Keratinocyte (primary cell): ENCODE measurements at regions not wholly inside any gene's neighbourhood (a gene's known extent, or its start where the extent isn't known, plus 50 kb on each side); places are given as distances from the start of the nearest gene placed in this dataset.

Source experiments
- DNase-seq: peaks from one replicate; pipeline ENCODE4 v3.0.0-alpha.2; 2011; ENCODE audit warnings: low read depth, missing footprints, low spot score
- FAIRE-seq: peaks from 2 replicates; lab custom pipeline; 2011; peaks lifted over from hg19 to GRCh38; lab: Jason Lieb, UNC
- H2AFZ ChIP-seq: 2 replicates; pipeline ENCODE4 v1.6.0; 2012; ENCODE audit warnings: low read length, control low read depth, inconsistent platforms; ENCODE audit not compliant: control insufficient read depth
- H3K27ac ChIP-seq: 2 replicates; pipeline ENCODE4 v1.5.1; 2011; ENCODE audit warnings: low read length; ENCODE audit not compliant: control insufficient read depth, insufficient read depth
- H3K27me3 ChIP-seq: 3 replicates; pipeline ENCODE4 v1.6.0; 2011; ENCODE audit warnings: low read length; ENCODE audit not compliant: control insufficient read depth, insufficient read depth; ENCODE audit errors: extremely low read depth
- H3K36me3 ChIP-seq, 2 experiments: 2 replicates in 1 of 2; 3 replicates in 1 of 2; pipeline ENCODE4 v1.5.1; 2011; ENCODE audit warnings: low read length in 2 of 2, mild to moderate bottlenecking in 1 of 2; ENCODE audit not compliant: control insufficient read depth in 2 of 2, insufficient read depth in 2 of 2; ENCODE audit errors: extremely low read depth in 1 of 2
- H3K4me1 ChIP-seq: 3 replicates; pipeline ENCODE4 v1.5.1; 2011; ENCODE audit warnings: low read length; ENCODE audit not compliant: control insufficient read depth, insufficient read depth; ENCODE audit errors: extremely low read depth
- H3K4me2 ChIP-seq: 3 replicates; pipeline ENCODE4 v1.6.0; 2011; ENCODE audit warnings: low read depth, low read length; ENCODE audit not compliant: control insufficient read depth, insufficient read depth; ENCODE audit errors: extremely low read depth
- H3K4me3 ChIP-seq, 3 experiments: fragments of 200-600 bp in 1 of 3; sonication (generic) in 1 of 3; 2 replicates in 2 of 3; 3 replicates in 1 of 3; pipeline ENCODE4 v1.5.1; 2011 to 2016; ENCODE audit warnings: low read length in 3 of 3, mild to moderate bottlenecking in 3 of 3, control low read depth in 2 of 3, inconsistent platforms in 1 of 3, low read depth in 1 of 3, mixed read lengths in 1 of 3, mixed run types in 1 of 3, moderate library complexity in 1 of 3; ENCODE audit not compliant: control insufficient read depth in 2 of 3, insufficient read depth in 2 of 3; ENCODE audit errors: extremely low read depth in 1 of 3
- H3K79me2 ChIP-seq: 2 replicates; pipeline ENCODE4 v1.6.0; 2012; ENCODE audit warnings: low read length; ENCODE audit not compliant: control insufficient read depth, insufficient read depth
- H3K9ac ChIP-seq: 3 replicates; pipeline ENCODE4 v1.6.0; 2011; ENCODE audit warnings: low read length; ENCODE audit not compliant: control insufficient read depth, insufficient read depth; ENCODE audit errors: extremely low read depth
- H3K9me1 ChIP-seq: 3 replicates; pipeline ENCODE4 v1.6.0; 2011; ENCODE audit warnings: low read length; ENCODE audit not compliant: control insufficient read depth, insufficient read depth; ENCODE audit errors: extremely low read depth
- H3K9me3 ChIP-seq: 2 replicates; pipeline ENCODE4 v1.5.1; 2012; ENCODE audit warnings: low read depth, low read length; ENCODE audit not compliant: control insufficient read depth
- H4K20me1 ChIP-seq: 3 replicates; pipeline ENCODE4 v1.6.0; 2011; ENCODE audit warnings: low read length; ENCODE audit not compliant: control insufficient read depth, insufficient read depth; ENCODE audit errors: extremely low read depth
- EZH2 ChIP-seq: IDR thresholded peaks from one replicate; pipeline ENCODE4 v1.6.1; 2012; ENCODE audit warnings: inconsistent platforms, mild to moderate bottlenecking, low read length, moderate library complexity
- dilution Hi-C: fragments of 300-500 bp; cut with MboI; formaldehyde crosslinking; loops from one replicate; pipeline ENCODE4 v1.7.0; 2020; ENCODE audit warnings: low sequenced_read_pairs; ENCODE audit not compliant: extremely low pct_ligation_motif_present
- TF ChIP-seq, protein P1 (sequence below), 3 experiments: IDR thresholded peaks in 1 of 3; conservative IDR thresholded peaks in 1 of 3; optimal IDR thresholded peaks in 1 of 3; 2 replicates in 2 of 3; 3 replicates in 1 of 3; pipeline versions ENCODE3 to v1.5.1; 2011; ENCODE audit warnings: low read length in 3 of 3, mild to moderate bottlenecking in 3 of 3, moderate library complexity in 2 of 3, control low read depth in 1 of 3, inconsistent platforms in 1 of 3; ENCODE audit not compliant: insufficient read depth in 2 of 3; ENCODE audit errors: extremely low read depth in 1 of 3

GRCh38 chr7:77476871-77477270, 60.2 kb upstream of the PTPN12 start:
- DNase-seq (no peak), FAIRE-seq (no peak)
- dilution Hi-C loops: no loop called here
- Histone ChIP-seq H3K4me2 (no peak overlapping the region), H3K79me2 (no peaks in the 10 kb centered on the region), H2AFZ (no peak overlapping the region), H3K4me1 (peaks cover 5% of the 10 kb centered on the region), H3K27ac (no peak overlapping the region), H3K9me3 (no peaks in the 10 kb centered on the region), H3K9ac (no peak overlapping the region), H3K27me3 (no peaks in the 10 kb centered on the region), H3K4me3 (no peak overlapping the region), H3K36me3 (no peaks in the 10 kb centered on the region), H4K20me1 (no peaks in the 10 kb centered on the region), H3K9me1 (no peaks in the 10 kb centered on the region)
- TF ChIP-seq, protein P1, sequence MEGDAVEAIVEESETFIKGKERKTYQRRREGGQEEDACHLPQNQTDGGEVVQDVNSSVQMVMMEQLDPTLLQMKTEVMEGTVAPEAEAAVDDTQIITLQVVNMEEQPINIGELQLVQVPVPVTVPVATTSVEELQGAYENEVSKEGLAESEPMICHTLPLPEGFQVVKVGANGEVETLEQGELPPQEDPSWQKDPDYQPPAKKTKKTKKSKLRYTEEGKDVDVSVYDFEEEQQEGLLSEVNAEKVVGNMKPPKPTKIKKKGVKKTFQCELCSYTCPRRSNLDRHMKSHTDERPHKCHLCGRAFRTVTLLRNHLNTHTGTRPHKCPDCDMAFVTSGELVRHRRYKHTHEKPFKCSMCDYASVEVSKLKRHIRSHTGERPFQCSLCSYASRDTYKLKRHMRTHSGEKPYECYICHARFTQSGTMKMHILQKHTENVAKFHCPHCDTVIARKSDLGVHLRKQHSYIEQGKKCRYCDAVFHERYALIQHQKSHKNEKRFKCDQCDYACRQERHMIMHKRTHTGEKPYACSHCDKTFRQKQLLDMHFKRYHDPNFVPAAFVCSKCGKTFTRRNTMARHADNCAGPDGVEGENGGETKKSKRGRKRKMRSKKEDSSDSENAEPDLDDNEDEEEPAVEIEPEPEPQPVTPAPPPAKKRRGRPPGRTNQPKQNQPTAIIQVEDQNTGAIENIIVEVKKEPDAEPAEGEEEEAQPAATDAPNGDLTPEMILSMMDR (optimal IDR thresholded peaks at IDR 0.05 in 1 of 3, IDR thresholded peaks at IDR 0.05 in 1 of 3, conservative IDR thresholded peaks at IDR 0.05 in 1 of 3; ENCODE audit: extremely low read depth in 1 of 3, insufficient read depth in 2 of 3, low read length in 3 of 3): no peak
- TF ChIP-seq EZH2: no peak

- Histone ChIP-seq H3K9ac (no peak overlapping the region), H3K9me3 (no peaks in the 10 kb centered on the region), H3K4me2 (no peak overlapping the region), H3K9me1 (no peaks in the 10 kb centered on the region), H3K4me1 (no peaks in the 10 kb centered on the region), H3K4me3 (no peak overlapping the region), H3K27ac (no peak overlapping the region), H2AFZ (no peak overlapping the region), H3K36me3 (no peaks in the 10 kb centered on the region), H3K27me3 (no peaks in the 10 kb centered on the region), H3K79me2 (no peaks in the 10 kb centered on the region), H4K20me1 (no peaks in the 10 kb centered on the region)
- TF ChIP-seq EZH2: no peak
- TF ChIP-seq, protein P1 (optimal IDR thresholded peaks at IDR 0.05 in 1 of 3, IDR thresholded peaks at IDR 0.05 in 1 of 3, conservative IDR thresholded peaks at IDR 0.05 in 1 of 3; ENCODE audit: extremely low read depth in 1 of 3, insufficient read depth in 2 of 3, low read length in 3 of 3): no peak
- dilution Hi-C loops: no loop called here
- no peak for FAIRE-seq
- no peak for DNase-seq
These were observed 59.0 kb upstream of the GSAP start for GRCh38 chr7:77475181-77475580.
